Smooth muscle cell (in vitro differentiated cells): ENCODE measurements at regions not wholly inside any gene's neighbourhood (a gene's known extent, or its start where the extent isn't known, plus 50 kb on each side); places are given as distances from the start of the nearest gene placed in this dataset.

Experiments
- DNase-seq: peaks from one replicate; lab custom pipeline; 2025; ENCODE audit not compliant: unreplicated experiment; lab: John Stamatoyannopoulos, UW
- H2AFZ ChIP-seq: fragments of 200-600 bp; sonication (generic); 2 replicates; pipeline ENCODE4 v1.6.0; 2016; ENCODE audit warnings: antibody characterized with exemption, low read depth, mild to moderate bottlenecking
- H3F3A ChIP-seq: fragments of 200-600 bp; sonication (generic); 2 replicates; pipeline ENCODE4 v1.6.0; 2017; ENCODE audit warnings: antibody characterized with exemption, low read depth
- H3K27ac ChIP-seq: fragments of 200-600 bp; sonication (generic); 2 replicates; pipeline ENCODE4 v1.5.1; 2016; ENCODE audit warnings: low read depth, mild to moderate bottlenecking
- H3K27me3 ChIP-seq: fragments of 200-600 bp; sonication (generic); 2 replicates; pipeline ENCODE4 v1.6.1; 2016; ENCODE audit warnings: low read depth, mild to moderate bottlenecking
- H3K36me3 ChIP-seq: fragments of 200-600 bp; sonication (generic); 2 replicates; pipeline ENCODE4 v1.5.1; 2016; ENCODE audit warnings: low read depth
- H3K4me1 ChIP-seq: fragments of 200-600 bp; sonication (generic); 2 replicates; pipeline ENCODE4 v1.5.1; 2016; ENCODE audit warnings: low read depth
- H3K4me2 ChIP-seq: fragments of 200-600 bp; sonication (generic); 2 replicates; pipeline ENCODE4 v1.6.0; 2016; ENCODE audit warnings: mild to moderate bottlenecking
- H3K4me3 ChIP-seq: fragments of 200-600 bp; sonication (generic); 2 replicates; pipeline ENCODE4 v1.5.1; 2016; ENCODE audit warnings: mild to moderate bottlenecking
- H3K79me2 ChIP-seq: fragments of 200-600 bp; sonication (generic); 2 replicates; pipeline ENCODE4 v1.6.0; 2016; ENCODE audit warnings: low read depth, mild to moderate bottlenecking
- H3K9ac ChIP-seq: fragments of 200-600 bp; sonication (generic); 2 replicates; pipeline ENCODE4 v1.6.0; 2016; ENCODE audit warnings: low read depth
- H3K9me3 ChIP-seq: fragments of 200-600 bp; sonication (generic); replicated peaks from 2 replicates; pipeline ENCODE4 v1.5.1; 2016; ENCODE audit warnings: low read depth
- H4K20me1 ChIP-seq: fragments of 200-600 bp; sonication (generic); 2 replicates; pipeline ENCODE4 v1.6.0; 2016; ENCODE audit warnings: low read depth
- CTCF ChIP-seq: fragments of 200-600 bp; sonication (generic); IDR thresholded peaks from 2 replicates; pipeline ENCODE4 v1.5.1; 2017; ENCODE audit warnings: borderline replicate concordance, mild to moderate bottlenecking, antibody characterized with exemption; ENCODE audit not compliant: insufficient read depth, poor library complexity, severe bottlenecking
- WGBS: methylation state at CpG from one replicate; pipeline ENCODE4 v1.1.7; 2016; ENCODE audit warnings: low lambda C conversion rate; 5-methylcytosine and 5-hydroxymethylcytosine counted together

- 81% methylated on average over 2 of the region's 2 CpGs for WGBS
- no peak for TF ChIP-seq CTCF
- Histone ChIP-seq H3K4me1 (no peaks in the 10 kb centered on the region), H3K79me2 (no peaks in the 10 kb centered on the region), H3F3A (no peaks in the 10 kb centered on the region), H3K36me3 (no peaks in the 10 kb centered on the region), H3K4me3 (no peak overlapping the region), H3K9ac (no peak overlapping the region), H3K9me3 (no peaks in the 10 kb centered on the region), H4K20me1 (no peaks in the 10 kb centered on the region), H3K4me2 (no peak overlapping the region), H3K27ac (no peak overlapping the region), H3K27me3 (no peaks in the 10 kb centered on the region), H2AFZ (no peak overlapping the region)
- no peak for DNase-seq
Measured at GRCh38 chr2:180507028-180507427, 473.4 kb upstream of the UBE2E3 start.

GRCh38 chr2:180505203-180505602, 475.2 kb upstream of the UBE2E3 start:
- Histone ChIP-seq H2AFZ (peak overlapping the region; percentile 49), H3K9ac (no peak overlapping the region), H3K4me2 (peak overlapping the region; percentile 55), H4K20me1 (no peaks in the 10 kb centered on the region), H3K4me1 (no peaks in the 10 kb centered on the region), H3K4me3 (no peak overlapping the region), H3K36me3 (no peaks in the 10 kb centered on the region), H3K79me2 (no peaks in the 10 kb centered on the region), H3K9me3 (no peaks in the 10 kb centered on the region), H3K27me3 (no peaks in the 10 kb centered on the region), H3K27ac (no peak overlapping the region), H3F3A (no peaks in the 10 kb centered on the region)
- 37% methylated on average over 1 of the region's 1 CpG for WGBS
- no peak for TF ChIP-seq CTCF
- DNase-seq: no peak

GRCh38 chr2:180497621-180498152, 482.7 kb upstream of the UBE2E3 start:
- no peak overlapping the region for H3K9ac ChIP-seq
- H2AFZ ChIP-seq: no peak overlapping the region
- no peak overlapping the region for H3K4me2 ChIP-seq
- no peak for DNase-seq
- 56% methylated on average over 1 of the region's 1 CpG for WGBS
- no peaks in the 10 kb centered on the region for H3K4me1 ChIP-seq
- H3K36me3 ChIP-seq: no peaks in the 10 kb centered on the region
- H3K27ac ChIP-seq: no peak overlapping the region
- no peaks in the 10 kb centered on the region for H3K27me3 ChIP-seq
- no peaks in the 10 kb centered on the region for H3K79me2 ChIP-seq
- no peaks in the 10 kb centered on the region for H3F3A ChIP-seq
- H3K4me3 ChIP-seq: no peak overlapping the region
- no peaks in the 10 kb centered on the region for H3K9me3 ChIP-seq
- TF ChIP-seq CTCF: no peak
- no peaks in the 10 kb centered on the region for H4K20me1 ChIP-seq

- Histone ChIP-seq H2AFZ (no peak overlapping the region), H3K27ac (no peak overlapping the region), H3K4me3 (no peak overlapping the region), H3F3A (no peaks in the 10 kb centered on the region), H3K27me3 (no peaks in the 10 kb centered on the region), H3K9ac (no peak overlapping the region), H3K9me3 (no peaks in the 10 kb centered on the region), H3K79me2 (no peaks in the 10 kb centered on the region), H4K20me1 (no peaks in the 10 kb centered on the region), H3K4me1 (no peaks in the 10 kb centered on the region), H3K36me3 (no peaks in the 10 kb centered on the region), H3K4me2 (no peak overlapping the region)
- TF ChIP-seq CTCF: no peak
- DNase-seq: no peak
- 90% methylated on average over 2 of the region's 2 CpGs for WGBS
Measured at GRCh38 chr2:180495606-180496005, 484.8 kb upstream of the UBE2E3 start.
